HUES64 (cell line): ENCODE measurements at regions not wholly inside any gene's neighbourhood (a gene's known extent, or its start where the extent isn't known, plus 50 kb on each side); places are given as distances from the start of the nearest gene placed in this dataset.
"Not testable (repeated sequence)": the region's sequence is repeated elsewhere in the genome, so short reads cannot be mapped to it uniquely, and the experiment has no call there.

Source experiments
- H3K27ac ChIP-seq: 2 replicates; pipeline ENCODE4 v1.7.0; 2013; ENCODE audit warnings: low read depth, low read length, inconsistent platforms
- H3K27me3 ChIP-seq: 2 replicates; pipeline ENCODE4 v1.6.1; 2013; ENCODE audit warnings: mild to moderate bottlenecking, low read length; ENCODE audit not compliant: insufficient read depth
- H3K36me3 ChIP-seq: 2 replicates; pipeline ENCODE4 v1.6.1; 2013; ENCODE audit warnings: mild to moderate bottlenecking, low read length; ENCODE audit not compliant: insufficient read depth
- H3K4me1 ChIP-seq: 2 replicates; pipeline ENCODE4 v1.6.1; 2013; ENCODE audit warnings: mild to moderate bottlenecking, low read length, moderate library complexity; ENCODE audit not compliant: insufficient read depth
- H3K4me3 ChIP-seq: 2 replicates; pipeline ENCODE4 v1.5.1; 2013; ENCODE audit warnings: mild to moderate bottlenecking, low read length, moderate library complexity
- H3K9ac ChIP-seq: 2 replicates; pipeline ENCODE4 v1.6.1; 2013; ENCODE audit warnings: mild to moderate bottlenecking, low read depth, low read length
- H3K9me3 ChIP-seq: 2 replicates; pipeline ENCODE4 v1.6.1; 2013; ENCODE audit warnings: low read depth, low read length; ENCODE audit not compliant: insufficient read depth
- WGBS: fragments of 150-250, 120-280 bp; methylation state at CpG from one replicate; pipeline ENCODE4 v1.1.7; 2013; ENCODE audit warnings: missing lambda C conversion rate; 5-methylcytosine and 5-hydroxymethylcytosine counted together

- H3K27ac ChIP-seq, result no peak overlapping the region
- no peak overlapping the region for H3K9ac ChIP-seq
- WGBS, result 91% methylated on average over 7 of the region's 7 CpGs
- H3K36me3 ChIP-seq, result no peaks in the 10 kb centered on the region
- H3K4me3 ChIP-seq, result no peak overlapping the region
- H3K4me1 ChIP-seq, result peaks cover 17% of the 10 kb centered on the region
- no peaks in the 10 kb centered on the region for H3K27me3 ChIP-seq
- H3K9me3 ChIP-seq, result no peaks in the 10 kb centered on the region
Observed at GRCh38 chr6:6740595-6740994, 152.1 kb downstream of the LY86 start.

GRCh38 chr6:6741264-6741663, 152.7 kb downstream of the LY86 start:
- no peak overlapping the region for H3K4me3 ChIP-seq
- no peak overlapping the region for H3K9ac ChIP-seq
- peaks cover 17% of the 10 kb centered on the region for H3K4me1 ChIP-seq
- no peaks in the 10 kb centered on the region for H3K36me3 ChIP-seq
- H3K27ac ChIP-seq, result no peak overlapping the region
- WGBS, result 49% methylated on average over 3 of the region's 4 CpGs
- H3K9me3 ChIP-seq, result no peaks in the 10 kb centered on the region
- H3K27me3 ChIP-seq, result no peaks in the 10 kb centered on the region

- no peaks in the 10 kb centered on the region for H3K27me3 ChIP-seq
- 21% methylated on average over 1 of the region's 2 CpGs for WGBS
- H3K9ac ChIP-seq, result no peak overlapping the region
- peaks cover 14% of the 10 kb centered on the region for H3K4me1 ChIP-seq
- no peak overlapping the region for H3K4me3 ChIP-seq
- no peaks in the 10 kb centered on the region for H3K9me3 ChIP-seq
- H3K27ac ChIP-seq, result no peak overlapping the region
- no peaks in the 10 kb centered on the region for H3K36me3 ChIP-seq
Observed at GRCh38 chr6:6742535-6742934, 154.0 kb downstream of the LY86 start.

GRCh38 chr6:6744551-6744950, 156.0 kb downstream of the LY86 start:
- peaks cover 14% of the 10 kb centered on the region for H3K4me1 ChIP-seq
- no peaks in the 10 kb centered on the region for H3K36me3 ChIP-seq
- no peaks in the 10 kb centered on the region for H3K9me3 ChIP-seq
- no peaks in the 10 kb centered on the region for H3K27me3 ChIP-seq
- WGBS, result 85% methylated on average over 4 of the region's 4 CpGs
- H3K9ac ChIP-seq, result no peak overlapping the region
- no peak overlapping the region for H3K27ac ChIP-seq
- H3K4me3 ChIP-seq, result no peak overlapping the region

GRCh38 chr6:6745637-6746332, 157.3 kb downstream of the LY86 start:
- H3K27ac ChIP-seq, H3K4me3 ChIP-seq, H3K9me3 ChIP-seq, H3K36me3 ChIP-seq, H3K9ac ChIP-seq, H3K27me3 ChIP-seq: not testable (repeated sequence)
- H3K4me1 ChIP-seq, result peaks cover 25% of the 10 kb centered on the region
- WGBS, result 96% methylated on average over 54 of the region's 54 CpGs

- Histone ChIP-seq H3K36me3 (no peaks in the 10 kb centered on the region), H3K27me3 (no peaks in the 10 kb centered on the region), H3K27ac (no peak overlapping the region), H3K9me3 (no peaks in the 10 kb centered on the region), H3K9ac (no peak overlapping the region), H3K4me1 (peaks cover 31% of the 10 kb centered on the region), H3K4me3 (no peak overlapping the region)
- 95% methylated on average over 15 of the region's 15 CpGs for WGBS
Observed at GRCh38 chr6:6746333-6746969, 157.9 kb downstream of the LY86 start.

- WGBS, result 91% methylated on average over 3 of the region's 3 CpGs
- Histone ChIP-seq H3K4me3 (no peak overlapping the region), H3K27me3 (no peaks in the 10 kb centered on the region), H3K9ac (no peak overlapping the region), H3K27ac (no peak overlapping the region), H3K9me3 (no peaks in the 10 kb centered on the region), H3K4me1 (peaks cover 28% of the 10 kb centered on the region), H3K36me3 (no peaks in the 10 kb centered on the region)
Observed at GRCh38 chr6:6746970-6747338, 158.4 kb downstream of the LY86 start.

- Histone ChIP-seq H3K27ac (no peak overlapping the region), H3K9ac (no peak overlapping the region), H3K4me3 (no peak overlapping the region), H3K36me3 (no peaks in the 10 kb centered on the region), H3K27me3 (no peaks in the 10 kb centered on the region), H3K9me3 (no peaks in the 10 kb centered on the region), H3K4me1 (peaks cover 24% of the 10 kb centered on the region)
- WGBS, result 87% methylated on average over 5 of the region's 6 CpGs
Observed at GRCh38 chr6:6747371-6747770, 158.9 kb downstream of the LY86 start.

GRCh38 chr6:6748001-6748400, 159.5 kb downstream of the LY86 start:
- Histone ChIP-seq H3K4me1 (peaks cover 18% of the 10 kb centered on the region), H3K4me3 (no peak overlapping the region), H3K9me3 (no peaks in the 10 kb centered on the region), H3K9ac (no peak overlapping the region), H3K36me3 (no peaks in the 10 kb centered on the region), H3K27me3 (no peaks in the 10 kb centered on the region), H3K27ac (no peak overlapping the region)
- 93% methylated on average over 10 of the region's 10 CpGs for WGBS

- Histone ChIP-seq H3K4me3 (no peak overlapping the region), H3K36me3 (no peaks in the 10 kb centered on the region), H3K9ac (peak overlapping the region; percentile 33; the same call in 1 of the 2 replicates), H3K9me3 (no peaks in the 10 kb centered on the region), H3K4me1 (peaks cover 17% of the 10 kb centered on the region), H3K27ac (peak overlapping the region; percentile 55), H3K27me3 (no peaks in the 10 kb centered on the region)
- 38% methylated on average over 18 of the region's 19 CpGs for WGBS
Observed at GRCh38 chr6:6749702-6750491, 161.4 kb downstream of the LY86 start.

- H3K9me3 ChIP-seq, result no peaks in the 10 kb centered on the region
- H3K4me3 ChIP-seq, result no peak overlapping the region
- H3K4me1 ChIP-seq, result peaks cover 17% of the 10 kb centered on the region
- no peaks in the 10 kb centered on the region for H3K36me3 ChIP-seq
- H3K27me3 ChIP-seq, result no peaks in the 10 kb centered on the region
- H3K9ac ChIP-seq, result no peak overlapping the region
- WGBS, result 91% methylated on average over 10 of the region's 10 CpGs
- H3K27ac ChIP-seq, result no peak overlapping the region
Observed at GRCh38 chr6:6750594-6751265, 162.2 kb downstream of the LY86 start.
